ENCODE measurements at regions not wholly inside any gene's neighbourhood (a gene's known extent, or its start where the extent isn't known, plus 50 kb on each side); places are given as distances from the start of the nearest gene placed in this dataset.

DNA sequence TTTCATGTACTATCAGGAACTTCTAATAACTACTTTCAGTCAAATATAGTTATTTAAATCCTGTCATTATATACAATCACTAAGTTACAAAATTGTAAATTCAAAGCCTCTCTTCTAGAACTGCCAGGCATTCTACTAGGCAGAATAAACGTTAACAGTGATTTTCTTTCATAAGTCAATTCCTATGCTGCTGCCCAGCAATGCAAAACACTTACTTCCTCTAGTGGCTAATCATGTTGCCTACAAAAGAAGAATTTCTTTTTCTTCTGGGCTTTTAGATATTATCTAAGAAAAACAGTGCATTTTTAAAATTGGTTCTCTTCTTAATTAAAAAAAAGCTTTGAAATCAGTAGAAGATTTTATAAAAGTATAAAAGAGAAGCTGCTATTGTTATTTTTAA lies 509.8 kb upstream of the ADAMTS5 start:
- TF ChIP-seq EZH2 (IDR thresholded peaks at IDR 0.05) (no peak), CTCF (IDR thresholded peaks at IDR 0.05) (no peak), EZH2phosphoT487 (IDR thresholded peaks at IDR 0.05) (no peak)
